ENCODE measurements at regions not wholly inside any gene's neighbourhood (a gene's known extent, or its start where the extent isn't known, plus 50 kb on each side); places are given as distances from the start of the nearest gene placed in this dataset.
"Not testable (repeated sequence)": the region's sequence is repeated elsewhere in the genome, so short reads cannot be mapped to it uniquely, and the experiment has no call there.

DNA sequence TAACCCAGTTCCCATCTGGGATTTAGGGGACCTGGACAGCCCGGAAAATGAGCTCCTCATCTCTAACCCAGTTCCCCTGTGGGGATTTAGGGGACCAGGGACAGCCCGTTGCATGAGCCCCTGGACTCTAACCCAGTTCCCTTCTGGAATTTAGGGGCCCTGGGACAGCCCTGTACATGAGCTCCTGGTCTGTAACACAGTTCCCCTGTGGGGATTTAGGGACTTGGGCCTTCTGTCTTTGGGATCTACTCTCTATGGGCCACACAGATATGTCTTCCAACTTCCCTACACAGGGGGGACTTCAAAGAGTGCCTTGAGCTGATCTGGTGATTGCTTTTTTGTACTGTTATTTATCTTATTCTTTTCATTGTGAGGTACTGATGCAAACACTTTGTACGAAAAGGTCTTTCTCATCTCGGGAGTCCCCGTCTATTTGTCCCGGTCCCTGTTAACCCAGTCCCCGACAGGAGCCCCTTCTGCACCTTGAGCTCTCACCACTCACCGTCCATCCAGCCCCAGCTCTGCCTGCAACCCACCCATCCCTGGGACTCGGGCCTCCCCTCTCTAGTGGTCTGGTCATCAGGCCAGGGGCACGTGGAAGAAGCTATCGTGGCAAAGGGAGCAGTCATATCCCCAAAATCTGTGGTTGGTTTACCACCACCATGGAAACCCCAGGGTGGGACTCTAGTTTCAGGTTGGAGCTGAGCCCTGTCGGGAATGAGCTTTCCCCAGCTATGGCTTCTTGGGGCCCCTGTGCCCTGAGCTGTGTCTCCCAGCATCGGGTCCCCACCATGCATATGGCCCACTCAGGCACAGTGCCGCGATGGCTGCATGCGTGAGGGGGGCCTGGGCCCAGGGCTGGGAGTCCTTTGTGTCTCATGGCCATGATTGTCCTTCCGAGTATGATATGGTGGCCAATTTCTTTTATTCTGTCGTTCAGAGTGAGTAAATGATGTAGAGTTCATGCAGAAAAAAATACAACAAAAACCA is 270.4 kb upstream of the PLCXD1 start:
- DNase-seq; H3K9me3 Mint-ChIP-seq; H3K27me3 ChIP-seq (replicated peaks in 1 of 2; ENCODE audit: control insufficient read depth in 2 of 2, extremely low read depth in 1 of 2, insufficient read depth in 2 of 2, low read length in 1 of 2); H3K4me3 Mint-ChIP-seq; ATAC-seq (replicated peaks in 1 of 4); CTCF ChIA-PET; POLR2A ChIA-PET; H3K27ac ChIP-seq (ENCODE audit: low read length); H3K4me3 ChIP-seq (ENCODE audit: control insufficient read depth in 1 of 2, extremely low read depth in 1 of 2, low read length in 1 of 2); H3K4me1 Mint-ChIP-seq; H3K27me3 Mint-ChIP-seq; H3K4me1 ChIP-seq (ENCODE audit: control insufficient read depth in 1 of 2, extremely low read depth in 1 of 2, insufficient read depth in 2 of 2, low read length in 2 of 2); H3K36me3 ChIP-seq (ENCODE audit: control insufficient read depth in 2 of 2, extremely low read depth in 1 of 2, insufficient read depth in 1 of 2, low read length in 1 of 2); H3K27ac Mint-ChIP-seq; H3K36me3 Mint-ChIP-seq; H3K9me3 ChIP-seq: not testable (repeated sequence)
- WGBS (ENCODE audit: insufficient coverage), result no CpG with 5 or more reads among the region's 18 CpGs

- H3K4me3 Mint-ChIP-seq; H3K9me3 ChIP-seq; H3K36me3 ChIP-seq (ENCODE audit: control insufficient read depth in 2 of 2, extremely low read depth in 1 of 2, insufficient read depth in 1 of 2, low read length in 1 of 2); H3K27ac Mint-ChIP-seq; H3K27ac ChIP-seq (ENCODE audit: low read length); H3K36me3 Mint-ChIP-seq; DNase-seq; H3K4me3 ChIP-seq (ENCODE audit: control insufficient read depth in 1 of 2, extremely low read depth in 1 of 2, low read length in 1 of 2); H3K27me3 ChIP-seq (replicated peaks in 1 of 2; ENCODE audit: control insufficient read depth in 2 of 2, extremely low read depth in 1 of 2, insufficient read depth in 2 of 2, low read length in 1 of 2); H3K4me1 ChIP-seq (ENCODE audit: control insufficient read depth in 1 of 2, extremely low read depth in 1 of 2, insufficient read depth in 2 of 2, low read length in 2 of 2); POLR2A ChIA-PET; H3K4me1 Mint-ChIP-seq; H3K9me3 Mint-ChIP-seq; CTCF ChIA-PET; H3K27me3 Mint-ChIP-seq: not testable (repeated sequence)
- ATAC-seq (replicated peaks in 1 of 4), result peak; percentile 36 to 81 (median 76)
- no CpG with 5 or more reads among the region's 45 CpGs for WGBS (ENCODE audit: insufficient coverage)
Observed at GRCh38 chrX:13821-14443, 267.2 kb upstream of the PLCXD1 start.

- peak in 2 of 35 experiments; percentile 0 to 2 for DNase-seq
- H3K9me3 Mint-ChIP-seq; H3K27me3 Mint-ChIP-seq; H3K4me1 Mint-ChIP-seq; H3K9me3 ChIP-seq; H3K4me3 Mint-ChIP-seq; CTCF ChIA-PET; H3K27ac Mint-ChIP-seq; H3K4me3 ChIP-seq (ENCODE audit: control insufficient read depth in 1 of 2, extremely low read depth in 1 of 2, low read length in 1 of 2); H3K36me3 ChIP-seq (ENCODE audit: control insufficient read depth in 2 of 2, extremely low read depth in 1 of 2, insufficient read depth in 1 of 2, low read length in 1 of 2); H3K36me3 Mint-ChIP-seq; H3K4me1 ChIP-seq (ENCODE audit: control insufficient read depth in 1 of 2, extremely low read depth in 1 of 2, insufficient read depth in 2 of 2, low read length in 2 of 2); ATAC-seq (replicated peaks in 1 of 4); POLR2A ChIA-PET; H3K27me3 ChIP-seq (replicated peaks in 1 of 2; ENCODE audit: control insufficient read depth in 2 of 2, extremely low read depth in 1 of 2, insufficient read depth in 2 of 2, low read length in 1 of 2); H3K27ac ChIP-seq (ENCODE audit: low read length): not testable (repeated sequence)
- 65% methylated on average over 9 of the region's 39 CpGs for WGBS (ENCODE audit: insufficient coverage)
Observed at GRCh38 chrX:14452-14851, 266.7 kb upstream of the PLCXD1 start.

DNA sequence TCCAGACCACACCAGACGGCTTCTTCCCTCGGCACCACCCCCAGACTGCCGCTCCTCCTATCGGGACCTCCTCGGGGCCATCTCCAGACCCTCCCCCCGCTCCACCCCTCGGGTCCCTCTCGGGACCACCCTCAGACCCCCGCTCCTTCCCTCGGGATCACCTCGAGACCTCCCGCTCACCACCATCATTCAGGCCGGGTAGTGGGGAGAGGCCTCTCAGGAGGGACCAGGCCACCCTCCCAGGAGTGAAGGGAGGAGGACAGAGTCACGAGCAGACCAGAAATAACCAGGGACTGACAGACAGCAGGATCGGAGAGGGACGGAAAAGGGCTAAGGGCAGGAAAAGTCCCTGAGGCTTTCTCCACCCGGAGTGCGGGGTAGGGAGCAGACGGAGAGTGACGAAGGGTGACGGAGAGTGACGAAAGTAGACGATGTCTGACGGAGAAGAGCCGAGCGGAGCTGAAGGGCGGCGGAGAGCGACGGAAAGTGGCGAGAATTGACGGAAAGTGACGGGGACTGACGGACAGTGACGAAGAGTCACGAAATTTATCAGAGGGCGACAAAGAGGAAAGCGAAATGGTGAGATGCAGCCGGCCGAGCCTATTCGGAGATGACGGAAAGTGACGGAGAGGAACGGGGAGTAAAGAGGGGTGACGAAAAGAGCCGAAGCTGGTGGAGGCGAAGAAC is 262.3 kb upstream of the PLCXD1 start:
- H3K4me1 Mint-ChIP-seq; H3K36me3 ChIP-seq (ENCODE audit: control insufficient read depth in 2 of 2, extremely low read depth in 1 of 2, insufficient read depth in 1 of 2, low read length in 1 of 2); POLR2A ChIA-PET; H3K36me3 Mint-ChIP-seq; H3K9me3 ChIP-seq; H3K27me3 ChIP-seq (replicated peaks in 1 of 2; ENCODE audit: control insufficient read depth in 2 of 2, extremely low read depth in 1 of 2, insufficient read depth in 2 of 2, low read length in 1 of 2); H3K27ac Mint-ChIP-seq; H3K9me3 Mint-ChIP-seq; CTCF ChIA-PET; H3K4me3 Mint-ChIP-seq; H3K27ac ChIP-seq (ENCODE audit: low read length); H3K4me1 ChIP-seq (ENCODE audit: control insufficient read depth in 1 of 2, extremely low read depth in 1 of 2, insufficient read depth in 2 of 2, low read length in 2 of 2); H3K27me3 Mint-ChIP-seq: not testable (repeated sequence)
- peak overlapping the region in 1 of 2 donors; percentile 21 for H3K4me3 ChIP-seq (ENCODE audit: control insufficient read depth in 1 of 2, extremely low read depth in 1 of 2, low read length in 1 of 2)
- peak in 14 of 35 experiments; percentile 23 to 69 (median 53) for DNase-seq
- peak; percentile 88 to 96 (median 92) for ATAC-seq (replicated peaks in 1 of 4)
- WGBS (ENCODE audit: insufficient coverage), result no CpG with 5 or more reads among the region's 47 CpGs

- H3K27me3 Mint-ChIP-seq; POLR2A ChIA-PET; H3K9me3 Mint-ChIP-seq; H3K4me3 ChIP-seq (ENCODE audit: control insufficient read depth in 1 of 2, extremely low read depth in 1 of 2, low read length in 1 of 2); H3K36me3 Mint-ChIP-seq; H3K4me1 Mint-ChIP-seq; H3K27ac Mint-ChIP-seq; H3K27ac ChIP-seq (ENCODE audit: low read length); H3K27me3 ChIP-seq (replicated peaks in 1 of 2; ENCODE audit: control insufficient read depth in 2 of 2, extremely low read depth in 1 of 2, insufficient read depth in 2 of 2, low read length in 1 of 2); CTCF ChIA-PET; DNase-seq; H3K4me3 Mint-ChIP-seq; H3K36me3 ChIP-seq (ENCODE audit: control insufficient read depth in 2 of 2, extremely low read depth in 1 of 2, insufficient read depth in 1 of 2, low read length in 1 of 2); H3K9me3 ChIP-seq; H3K4me1 ChIP-seq (ENCODE audit: control insufficient read depth in 1 of 2, extremely low read depth in 1 of 2, insufficient read depth in 2 of 2, low read length in 2 of 2): not testable (repeated sequence)
- ATAC-seq (replicated peaks in 1 of 4), result peak; percentile 33 to 57 (median 44)
- WGBS (ENCODE audit: insufficient coverage), result no CpG with 5 or more reads among the region's 41 CpGs
Observed at GRCh38 chrX:19455-19827, 261.7 kb upstream of the PLCXD1 start.

DNA sequence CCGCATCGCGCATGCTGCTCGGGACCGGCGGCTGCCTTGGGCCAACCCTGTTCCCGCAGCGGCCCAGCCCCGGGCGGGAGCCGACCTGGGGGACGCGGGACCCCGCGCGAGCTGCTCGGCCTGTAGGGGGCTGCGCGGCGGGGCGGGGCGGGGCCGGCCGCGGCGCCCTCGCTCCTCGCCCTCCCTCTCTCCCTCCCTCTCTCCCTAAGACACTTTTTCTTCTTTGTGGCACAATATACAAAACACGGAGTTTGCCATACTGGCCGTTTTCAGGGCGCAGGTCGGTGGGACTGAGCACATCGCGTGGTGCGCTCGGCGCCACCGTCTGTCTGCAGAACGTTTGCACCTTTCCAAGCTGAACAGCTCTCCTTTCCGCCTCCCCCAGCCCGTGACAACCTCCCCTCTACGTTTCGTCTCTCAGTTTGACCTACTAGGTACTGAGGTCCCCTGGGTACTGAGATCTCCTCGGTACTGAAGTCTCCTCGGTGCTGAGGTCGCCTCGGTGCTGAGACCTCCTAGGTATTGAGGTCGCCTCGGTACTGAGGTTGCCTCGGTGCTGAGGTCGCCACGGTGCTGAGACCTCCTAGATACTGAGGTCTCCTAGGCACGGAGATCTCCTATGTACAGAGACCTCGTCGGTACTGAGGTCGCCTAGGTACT is 261.1 kb upstream of the PLCXD1 start:
- no peak overlapping the region for H3K27ac ChIP-seq (ENCODE audit: low read length)
- Mint-ChIP-seq H3K4me1 (peaks cover 3 to 6% (median 4%) of the 10 kb centered on the region in 3 donors), H3K9me3 (no peaks in the 10 kb centered on the region), H3K27me3 (no peaks in the 10 kb centered on the region), H3K36me3 (no peaks in the 10 kb centered on the region), H3K4me3 (peak overlapping the region; percentile 87 to 91 (median 87)), H3K27ac (peak overlapping the region; percentile 83 to 90)
- ChIA-PET CTCF (no interaction called here), POLR2A (no interaction called here)
- H3K4me3 ChIP-seq (ENCODE audit: control insufficient read depth in 1 of 2, extremely low read depth in 1 of 2, low read length in 1 of 2), result peak overlapping the region in 1 of 2 donors; percentile 36
- peaks cover 0 to 5% of the 10 kb centered on the region in 2 experiments for H3K4me1 ChIP-seq (ENCODE audit: control insufficient read depth in 1 of 2, extremely low read depth in 1 of 2, insufficient read depth in 2 of 2, low read length in 2 of 2)
- WGBS (ENCODE audit: insufficient coverage), result 50% methylated on average over 50 of the region's 56 CpGs
- no peaks in the 10 kb centered on the region for H3K27me3 ChIP-seq (replicated peaks in 1 of 2; ENCODE audit: control insufficient read depth in 2 of 2, extremely low read depth in 1 of 2, insufficient read depth in 2 of 2, low read length in 1 of 2)
- no peaks in the 10 kb centered on the region for H3K36me3 ChIP-seq (ENCODE audit: control insufficient read depth in 2 of 2, extremely low read depth in 1 of 2, insufficient read depth in 1 of 2, low read length in 1 of 2)
- ATAC-seq (replicated peaks in 1 of 4) (peak in 2 of 4 experiments; percentile 30 to 33), DNase-seq (peak in 8 of 35 experiments; percentile 2 to 33 (median 10))
- no peaks in the 10 kb centered on the region for H3K9me3 ChIP-seq

Measured in T-cell (primary cell).